Loucy (cell line): ENCODE measurements at regions not wholly inside any gene's neighbourhood (a gene's known extent, or its start where the extent isn't known, plus 50 kb on each side); places are given as distances from the start of the nearest gene placed in this dataset.

Experiments
- H2AFZ ChIP-seq: fragments of 200-600 bp; sonication (generic); 2 replicates; pipeline ENCODE4 v1.6.0; 2016; ENCODE audit warnings: antibody characterized with exemption, mild to moderate bottlenecking, low read length, moderate library complexity
- H3F3A ChIP-seq: fragments of 200-600 bp; 2 replicates; pipeline ENCODE4 v1.6.0; 2016; ENCODE audit warnings: antibody characterized with exemption, low read depth, mild to moderate bottlenecking
- H3K27me3 ChIP-seq: fragments of 200-600 bp; sonication (generic); 2 replicates; pipeline ENCODE4 v1.6.1; 2014; ENCODE audit warnings: low read length, mild to moderate bottlenecking; ENCODE audit not compliant: insufficient read depth, poor library complexity, severe bottlenecking
- H3K36me3 ChIP-seq: fragments of 200-600 bp; sonication (generic); 2 replicates; pipeline ENCODE4 v1.6.1; 2016; ENCODE audit warnings: low read length; ENCODE audit not compliant: insufficient read depth
- H3K4me1 ChIP-seq: fragments of 200-600 bp; sonication (generic); 2 replicates; pipeline ENCODE4 v1.5.1; 2014; ENCODE audit warnings: low read length, mild to moderate bottlenecking; ENCODE audit not compliant: insufficient read depth, poor library complexity, severe bottlenecking
- H3K4me2 ChIP-seq: fragments of 200-600 bp; sonication (generic); 2 replicates; pipeline ENCODE4 v1.6.0; 2014; ENCODE audit warnings: antibody characterized with exemption, low read length, low read depth, mild to moderate bottlenecking; ENCODE audit not compliant: poor library complexity, severe bottlenecking
- H3K4me3 ChIP-seq: fragments of 200-600 bp; sonication (generic); 2 replicates; pipeline ENCODE4 v1.5.1; 2014; ENCODE audit warnings: low read length, mild to moderate bottlenecking, mixed read lengths; ENCODE audit not compliant: poor library complexity, severe bottlenecking
- H3K79me2 ChIP-seq: fragments of 200-600 bp; sonication (generic); 2 replicates; pipeline ENCODE4 v1.6.1; 2014; ENCODE audit warnings: low read length; ENCODE audit not compliant: insufficient read depth
- H3K9ac ChIP-seq: fragments of 200-600 bp; sonication (generic); 2 replicates; pipeline ENCODE4 v1.6.0; 2014; ENCODE audit warnings: mild to moderate bottlenecking, low read depth, low read length, moderate library complexity; ENCODE audit not compliant: poor library complexity, severe bottlenecking
- H3K9me2 ChIP-seq: fragments of 200-600 bp; sonication (generic); replicated peaks from 2 replicates; pipeline ENCODE4 v1.6.1; 2016; ENCODE audit warnings: low read depth, low read length, mixed read lengths
- H3K9me3 ChIP-seq: fragments of 200-600 bp; sonication (generic); 2 replicates; pipeline ENCODE4 v1.6.1; 2014; ENCODE audit warnings: mild to moderate bottlenecking, antibody characterized with exemption, low read length, low read depth; ENCODE audit not compliant: insufficient read depth
- H4K20me1 ChIP-seq: fragments of 200-600 bp; sonication (generic); 2 replicates; pipeline ENCODE4 v1.6.0; 2014; ENCODE audit warnings: antibody characterized with exemption, low read length, mild to moderate bottlenecking; ENCODE audit not compliant: insufficient read depth, poor library complexity, severe bottlenecking
- EZH2phosphoT487 ChIP-seq: fragments of 200-600 bp; IDR thresholded peaks from 2 replicates; pipeline ENCODE4 v1.6.1; 2018; ENCODE audit warnings: antibody characterized with exemption, mild to moderate bottlenecking, moderate library complexity, borderline replicate concordance
- TF ChIP-seq, protein P1 (sequence below): fragments of 200-600 bp; sonication (generic); conservative IDR thresholded peaks from 2 replicates; pipeline ENCODE4 v1.5.1; 2014; ENCODE audit warnings: mild to moderate bottlenecking, antibody characterized with exemption, low read length

DNA sequence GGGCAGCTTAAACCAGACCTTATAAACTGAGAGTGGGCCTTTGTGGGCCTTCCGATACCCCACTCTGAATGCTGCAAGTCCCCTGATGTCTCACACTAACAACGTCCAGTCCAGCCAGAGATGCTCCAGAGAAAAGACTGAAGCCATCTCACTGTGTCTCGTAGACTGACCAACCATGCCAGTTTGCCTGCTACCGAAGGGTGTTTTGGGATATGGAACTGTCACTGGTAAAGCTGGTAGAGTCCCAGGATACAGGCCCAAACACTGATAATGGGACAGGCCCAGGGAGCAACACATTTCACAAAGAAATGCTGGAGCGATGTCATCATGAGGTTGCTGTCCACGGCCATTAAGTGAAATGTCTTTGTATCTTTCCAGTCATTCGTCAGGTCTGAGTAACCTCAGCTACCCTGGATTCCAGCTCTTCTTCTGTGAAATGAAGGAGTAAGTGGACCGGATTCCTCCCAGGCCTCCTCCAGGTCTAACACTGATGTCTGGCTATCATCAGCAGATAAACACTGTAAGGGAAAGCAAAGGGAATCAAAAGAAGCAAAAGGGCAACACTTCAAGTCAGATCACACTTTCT lies 81.6 kb downstream of the SLC5A7 start:
- TF ChIP-seq, protein P1, sequence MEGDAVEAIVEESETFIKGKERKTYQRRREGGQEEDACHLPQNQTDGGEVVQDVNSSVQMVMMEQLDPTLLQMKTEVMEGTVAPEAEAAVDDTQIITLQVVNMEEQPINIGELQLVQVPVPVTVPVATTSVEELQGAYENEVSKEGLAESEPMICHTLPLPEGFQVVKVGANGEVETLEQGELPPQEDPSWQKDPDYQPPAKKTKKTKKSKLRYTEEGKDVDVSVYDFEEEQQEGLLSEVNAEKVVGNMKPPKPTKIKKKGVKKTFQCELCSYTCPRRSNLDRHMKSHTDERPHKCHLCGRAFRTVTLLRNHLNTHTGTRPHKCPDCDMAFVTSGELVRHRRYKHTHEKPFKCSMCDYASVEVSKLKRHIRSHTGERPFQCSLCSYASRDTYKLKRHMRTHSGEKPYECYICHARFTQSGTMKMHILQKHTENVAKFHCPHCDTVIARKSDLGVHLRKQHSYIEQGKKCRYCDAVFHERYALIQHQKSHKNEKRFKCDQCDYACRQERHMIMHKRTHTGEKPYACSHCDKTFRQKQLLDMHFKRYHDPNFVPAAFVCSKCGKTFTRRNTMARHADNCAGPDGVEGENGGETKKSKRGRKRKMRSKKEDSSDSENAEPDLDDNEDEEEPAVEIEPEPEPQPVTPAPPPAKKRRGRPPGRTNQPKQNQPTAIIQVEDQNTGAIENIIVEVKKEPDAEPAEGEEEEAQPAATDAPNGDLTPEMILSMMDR, result no peak
- no peak for TF ChIP-seq EZH2phosphoT487
- no peak overlapping the region for H2AFZ ChIP-seq
- H3K4me1 ChIP-seq, result no peaks in the 10 kb centered on the region
- H3K9me3 ChIP-seq, result no peaks in the 10 kb centered on the region
- H3K4me3 ChIP-seq, result no peak overlapping the region
- H3K79me2 ChIP-seq, result no peaks in the 10 kb centered on the region
- no peaks in the 10 kb centered on the region for H3K9me2 ChIP-seq
- no peaks in the 10 kb centered on the region for H3K36me3 ChIP-seq
- H3K9ac ChIP-seq, result no peak overlapping the region
- H3F3A ChIP-seq, result no peaks in the 10 kb centered on the region
- H3K4me2 ChIP-seq, result no peak overlapping the region
- H3K27me3 ChIP-seq, result no peaks in the 10 kb centered on the region
- no peaks in the 10 kb centered on the region for H4K20me1 ChIP-seq

DNA sequence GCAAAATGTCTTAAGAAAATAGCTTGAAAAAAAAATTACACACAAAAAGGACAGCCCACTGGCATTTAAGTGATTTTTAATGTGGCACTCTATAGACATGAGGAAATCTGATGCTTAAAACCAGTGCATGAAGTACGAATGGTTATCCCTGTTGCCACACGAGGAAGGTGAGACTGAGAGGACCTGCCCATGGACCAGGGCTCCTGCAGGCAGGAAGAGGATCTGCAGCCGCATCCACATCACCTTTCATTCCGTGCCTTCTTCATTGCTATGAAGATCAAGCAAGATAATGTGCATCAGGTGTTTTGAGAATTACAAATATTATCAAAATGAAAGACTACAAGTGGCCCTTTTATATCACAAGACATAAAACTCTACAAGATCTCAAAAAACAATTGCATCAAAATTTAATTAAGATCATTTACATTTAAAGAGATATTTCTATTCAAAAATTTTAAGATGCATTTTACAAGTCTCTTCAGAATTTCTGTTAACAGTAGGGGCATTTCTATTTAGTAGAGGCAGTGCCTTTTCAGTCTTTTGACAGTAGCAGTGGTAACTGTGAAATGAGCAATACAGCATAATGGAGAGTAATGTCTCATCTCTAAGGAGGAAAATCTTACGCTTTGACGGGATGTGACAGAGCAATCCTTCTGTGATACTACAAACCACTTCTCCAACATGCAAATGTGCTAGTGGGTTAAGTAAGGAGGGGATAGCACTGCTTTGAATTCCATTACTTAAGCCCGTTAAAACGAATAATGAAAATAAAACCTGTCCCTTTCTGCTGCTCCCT lies 83.4 kb downstream of the SLC5A7 start:
- Histone ChIP-seq H3K9ac (no peak overlapping the region), H2AFZ (no peak overlapping the region), H3K9me3 (no peaks in the 10 kb centered on the region), H4K20me1 (no peaks in the 10 kb centered on the region), H3K36me3 (no peaks in the 10 kb centered on the region), H3K4me2 (no peak overlapping the region), H3K9me2 (no peaks in the 10 kb centered on the region), H3K4me3 (no peak overlapping the region), H3K4me1 (no peaks in the 10 kb centered on the region), H3K79me2 (no peaks in the 10 kb centered on the region), H3K27me3 (no peaks in the 10 kb centered on the region), H3F3A (no peaks in the 10 kb centered on the region)
- TF ChIP-seq, protein P1, result 0 out of 2 replicates have a peak, but pooled peaks have one; percentile 10
- no peak for TF ChIP-seq EZH2phosphoT487

DNA sequence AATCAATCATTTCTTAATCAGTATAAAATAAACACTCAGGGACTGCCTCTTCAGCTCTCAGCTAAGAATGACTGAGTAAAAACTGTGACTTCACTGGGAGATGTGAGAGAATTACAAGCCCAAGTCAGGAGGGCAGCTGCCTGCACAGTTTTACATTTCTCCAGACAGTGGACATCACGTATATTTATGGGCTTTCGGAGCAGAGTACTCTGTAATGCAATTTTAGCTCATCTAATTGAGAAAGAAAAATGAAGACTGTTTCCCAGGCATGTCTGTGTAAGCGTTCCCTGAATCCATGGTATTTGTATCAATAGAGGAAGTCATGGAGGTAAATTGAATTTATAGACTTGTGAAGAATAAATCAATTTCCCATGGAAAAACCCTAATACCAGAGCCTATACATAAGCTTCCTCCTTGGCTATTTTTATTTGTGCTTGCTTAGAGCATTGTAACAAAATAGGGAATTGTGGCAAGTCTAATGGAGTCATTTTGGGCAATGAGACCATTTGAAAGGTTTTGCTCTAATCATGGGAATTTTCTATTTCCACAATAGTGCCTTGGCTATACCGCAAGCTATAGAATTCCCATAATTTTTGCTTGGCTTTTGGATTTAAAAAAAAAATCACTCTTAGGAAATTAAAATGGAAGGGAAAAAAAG lies 87.2 kb downstream of the SLC5A7 start:
- H3K4me2 ChIP-seq, result no peak overlapping the region
- no peak overlapping the region for H3K9ac ChIP-seq
- no peaks in the 10 kb centered on the region for H3K4me1 ChIP-seq
- no peaks in the 10 kb centered on the region for H3K9me3 ChIP-seq
- no peaks in the 10 kb centered on the region for H3K79me2 ChIP-seq
- no peaks in the 10 kb centered on the region for H3F3A ChIP-seq
- no peaks in the 10 kb centered on the region for H3K36me3 ChIP-seq
- no peaks in the 10 kb centered on the region for H4K20me1 ChIP-seq
- no peaks in the 10 kb centered on the region for H3K27me3 ChIP-seq
- TF ChIP-seq, protein P1, result no peak
- H3K4me3 ChIP-seq, result no peak overlapping the region
- no peak overlapping the region for H2AFZ ChIP-seq
- H3K9me2 ChIP-seq, result no peaks in the 10 kb centered on the region
